GM04504 (cell line): ENCODE measurements at regions not wholly inside any gene's neighbourhood (a gene's known extent, or its start where the extent isn't known, plus 50 kb on each side); places are given as distances from the start of the nearest gene placed in this dataset.

Experiments used
- DNase-seq: peaks from one replicate; pipeline ENCODE4 v3.0.0-alpha.2; 2012; ENCODE audit warnings: low read depth

- no peak for DNase-seq
Observed at GRCh38 chr3:64354221-64354620, 129.0 kb upstream of the PRICKLE2 start.

- no peak for DNase-seq
Observed at GRCh38 chr3:64353226-64353625, 128.0 kb upstream of the PRICKLE2 start.

GRCh38 chr3:64352639-64352992 is 127.3 kb upstream of the PRICKLE2 start:
- DNase-seq, result no peak

GRCh38 chr3:64351713-64352638 is 126.7 kb upstream of the PRICKLE2 start:
- no peak for DNase-seq

- no peak for DNase-seq
Observed at GRCh38 chr3:64349551-64349950, 124.3 kb upstream of the PRICKLE2 start.

GRCh38 chr3:64345371-64345770 is 120.1 kb upstream of the PRICKLE2 start:
- DNase-seq, result peak; percentile 90

GRCh38 chr3:64344721-64345207 is 119.5 kb upstream of the PRICKLE2 start:
- DNase-seq, result no peak

- no peak for DNase-seq
Observed at GRCh38 chr3:64343689-64344430, 118.6 kb upstream of the PRICKLE2 start.

GRCh38 chr3:64342940-64343688 is 117.8 kb upstream of the PRICKLE2 start:
- DNase-seq, result no peak

GRCh38 chr3:64341296-64341695 is 116.0 kb upstream of the PRICKLE2 start:
- no peak for DNase-seq

GRCh38 chr3:64340641-64341101 is 115.4 kb upstream of the PRICKLE2 start:
- no peak for DNase-seq

GRCh38 chr3:64336488-64336887 is 111.2 kb upstream of the PRICKLE2 start:
- DNase-seq, result no peak

GRCh38 chr3:64332459-64333350 is 107.4 kb upstream of the PRICKLE2 start:
- DNase-seq, result no peak

GRCh38 chr3:64331605-64332004 is 106.3 kb upstream of the PRICKLE2 start:
- no peak for DNase-seq

GRCh38 chr3:64329037-64329436 is 103.8 kb upstream of the PRICKLE2 start:
- DNase-seq, result no peak

- peak; percentile 71 for DNase-seq
Observed at GRCh38 chr3:64327100-64327804, 102.0 kb upstream of the PRICKLE2 start.

- no peak for DNase-seq
Observed at GRCh38 chr3:64321747-64322146, 96.5 kb upstream of the PRICKLE2 start.

- no peak for DNase-seq
Observed at GRCh38 chr3:64319391-64319790, 94.1 kb upstream of the PRICKLE2 start.

- no peak for DNase-seq
Observed at GRCh38 chr3:64318668-64319271, 93.5 kb upstream of the PRICKLE2 start.

- no peak for DNase-seq
Observed at GRCh38 chr3:64318001-64318400, 92.7 kb upstream of the PRICKLE2 start.
